Spleen (tissue), 11 donors: ENCODE measurements at regions not wholly inside any gene's neighbourhood (a gene's known extent, or its start where the extent isn't known, plus 50 kb on each side); places are given as distances from the start of the nearest gene placed in this dataset.

ENCODE experiments used
- DNase-seq: peaks from one replicate; pipeline ENCODE4 v3.0.0-alpha.2; 2020
- H3K27ac ChIP-seq, 8 donors: fragments of 200-600 bp; sonication (generic) in 7 of 8; 1 replicate in 4 of 8; 2 replicates in 4 of 8; pipeline versions ENCODE4 v1.5.0 to v1.8.0; 2016 to 2021; ENCODE audit warnings: inconsistent platforms in 4 of 8, mild to moderate bottlenecking in 4 of 8, moderate library complexity in 1 of 8
- H3K27me3 ChIP-seq, 7 donors: fragments of 200-600 bp; sonication (generic) in 6 of 7; replicated peaks in 1 of 7; 1 replicate in 4 of 7; 2 replicates in 3 of 7; pipeline versions ENCODE4 v1.5.0 to v1.8.0; 2016 to 2021; ENCODE audit warnings: inconsistent platforms in 3 of 7, mild to moderate bottlenecking in 1 of 7
- H3K36me3 ChIP-seq, 6 donors: fragments of 200-600 bp; sonication (generic) in 5 of 6; 1 replicate in 4 of 6; 2 replicates in 2 of 6; pipeline versions ENCODE4 v1.5.0 to v1.8.0; 2016 to 2021; ENCODE audit warnings: inconsistent platforms in 2 of 6
- H3K4me1 ChIP-seq, 6 donors: fragments of 200-600 bp; sonication (generic) in 5 of 6; 1 replicate in 3 of 6; 2 replicates in 3 of 6; pipeline versions ENCODE4 v1.5.0 to v1.8.0; 2016 to 2021; ENCODE audit warnings: inconsistent platforms in 3 of 6
- H3K4me3 ChIP-seq, 8 donors: fragments of 200-600 bp; sonication (generic) in 7 of 8; 1 replicate in 4 of 8; 2 replicates in 4 of 8; pipeline versions ENCODE4 v1.5.0 to v1.8.0; 2016 to 2021; ENCODE audit warnings: inconsistent platforms in 4 of 8, mild to moderate bottlenecking in 4 of 8, moderate library complexity in 2 of 8
- H3K9me3 ChIP-seq, 8 donors: fragments of 200-600 bp; sonication (generic) in 7 of 8; 1 replicate in 4 of 8; 2 replicates in 4 of 8; pipeline versions ENCODE4 v1.5.0 to v1.8.0; 2016 to 2021; ENCODE audit warnings: inconsistent platforms in 4 of 8
- CTCF ChIP-seq, 11 experiments: fragments of 200-600 bp in 7 of 11; fragments of 450-650 bp in 4 of 11; sonication (generic) in 4 of 11; IDR thresholded peaks in 8 of 11; conservative IDR thresholded peaks in 3 of 11; 1 replicate in 7 of 11; 2 replicates in 4 of 11; pipeline versions ENCODE4 v1.4.0 to v1.8.0; 2016 to 2021; ENCODE audit warnings: antibody characterized with exemption in 11 of 11, inconsistent platforms in 4 of 11, mild to moderate bottlenecking in 1 of 11
- POLR2A ChIP-seq, 3 donors: fragments of 450-650 bp; IDR thresholded peaks; one replicate each; pipeline ENCODE4 v1.5.1; 2017; ENCODE audit warnings: antibody characterized with exemption in 3 of 3, mild to moderate bottlenecking in 1 of 3
- POLR2AphosphoS5 ChIP-seq, 3 donors: sonication (generic); formaldehyde crosslinking; IDR thresholded peaks; one replicate each; pipeline ENCODE4 v1.5.1; 2017; ENCODE audit warnings: antibody characterized with exemption in 3 of 3
- WGBS, 5 donors: extraction: QIAGEN DNeasy Blood & Tissue Kit in 3 of 5; methylation state at CpG; one replicate each; pipeline versions ENCODE4 v1.1.5 to v1.1.7; 2013 to 2018; 5-methylcytosine and 5-hydroxymethylcytosine counted together
- intact Hi-C: fragments of 100-400 bp; cut with DNase I; formaldehyde crosslinking; loops from one replicate; pipeline ENCODE4 v1.15.0; 2023; ENCODE audit warnings: low total_unique reads
- donor health status: healthy with polysubstance abuse.
- donor health status: DM: no; HTN: no; CAD: no; lungs with moderate emphysema.
- donor health status: DM: no; HTN: no; CAD: no.
- donor health status: Bipolar disorder and iron deficiency.
- donor health status: healthy.
- donor health status: DM: no; HTN: no; CAD: no.
- donor health status: DM: yes; HTN: yes; CAD: no.

DNA sequence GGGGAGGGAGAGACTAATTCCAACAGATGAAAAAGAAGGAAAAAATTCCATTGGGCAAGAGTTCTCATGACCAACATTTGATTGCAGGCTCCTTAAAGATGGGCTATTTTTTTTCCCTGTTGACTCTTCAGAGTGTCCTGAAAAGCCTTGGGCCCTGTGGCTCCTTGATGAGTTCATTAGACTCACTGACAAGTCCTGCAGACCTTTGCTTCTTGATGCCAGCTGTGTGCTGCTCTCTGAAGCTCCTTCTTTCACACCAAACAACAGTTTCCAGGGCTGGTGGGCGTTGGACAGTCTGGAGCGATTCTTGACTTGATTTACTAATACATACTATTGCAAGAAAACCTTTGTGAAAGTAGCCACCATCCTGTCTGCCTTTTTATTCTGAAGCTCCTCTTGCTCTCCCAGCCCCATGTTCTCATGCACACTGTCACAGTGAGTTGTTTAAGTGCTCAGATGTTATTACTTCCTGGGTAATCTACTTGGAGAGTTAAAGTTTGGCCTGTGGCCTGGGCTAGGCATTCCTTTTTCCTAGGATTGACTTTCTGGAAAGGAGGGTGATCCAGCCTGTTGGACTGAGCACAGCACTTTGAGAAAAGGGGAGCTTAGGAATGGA, 250.3 kb downstream of the PTEN start:
- Histone ChIP-seq H3K4me3 (no peak overlapping the region), H3K9me3 (no peaks in the 10 kb centered on the region), H3K27ac (peak overlapping the region in 7 of 8 donors; percentile 27 to 77 (median 67)), H3K4me1 (peaks cover 38 to 92% (median 68%) of the 10 kb centered on the region in 6 donors), H3K36me3 (no peaks in the 10 kb centered on the region), H3K27me3 (no peaks in the 10 kb centered on the region)
- WGBS, 5 donors, result 59 to 93% (median 88%) methylated on average over 2 of the region's 2 CpGs
- intact Hi-C loops, result loop anchor here (5.0 kb wide), 1 partner anchor 251 kb away; the partner anchor contains the start of genes KLLN and PTEN
- DNase-seq, result no peak
- TF ChIP-seq POLR2A (IDR thresholded peaks at IDR 0.05) (no peak), POLR2AphosphoS5 (IDR thresholded peaks at IDR 0.05) (no peak), CTCF (IDR thresholded peaks at IDR 0.05 in 8 of 11, conservative IDR thresholded peaks at IDR 0.05 in 3 of 11) (no peak)

- intact Hi-C loops, result loop anchor here (5.0 kb wide), 1 partner anchor 252 kb away; the partner anchor contains the start of genes KLLN and PTEN
- Histone ChIP-seq H3K4me3 (no peak overlapping the region), H3K9me3 (no peaks in the 10 kb centered on the region), H3K27me3 (no peaks in the 10 kb centered on the region), H3K27ac (peak overlapping the region in 5 of 8 donors; percentile 28 to 77 (median 69)), H3K4me1 (peaks cover 38 to 95% (median 72%) of the 10 kb centered on the region in 6 donors), H3K36me3 (no peaks in the 10 kb centered on the region)
- DNase-seq, result no peak
- TF ChIP-seq POLR2A (IDR thresholded peaks at IDR 0.05) (no peak), CTCF (IDR thresholded peaks at IDR 0.05 in 8 of 11, conservative IDR thresholded peaks at IDR 0.05 in 3 of 11) (peak; percentile 34 to 81 (median 70)), POLR2AphosphoS5 (IDR thresholded peaks at IDR 0.05) (peak in 2 of 3 donors; percentile 28 to 64)
- WGBS, 5 donors, result 36 to 52% (median 42%) methylated on average over 7 of the region's 7 CpGs
These were observed 250.9 kb downstream of the PTEN start for GRCh38 chr10:88114368-88114767.

DNA sequence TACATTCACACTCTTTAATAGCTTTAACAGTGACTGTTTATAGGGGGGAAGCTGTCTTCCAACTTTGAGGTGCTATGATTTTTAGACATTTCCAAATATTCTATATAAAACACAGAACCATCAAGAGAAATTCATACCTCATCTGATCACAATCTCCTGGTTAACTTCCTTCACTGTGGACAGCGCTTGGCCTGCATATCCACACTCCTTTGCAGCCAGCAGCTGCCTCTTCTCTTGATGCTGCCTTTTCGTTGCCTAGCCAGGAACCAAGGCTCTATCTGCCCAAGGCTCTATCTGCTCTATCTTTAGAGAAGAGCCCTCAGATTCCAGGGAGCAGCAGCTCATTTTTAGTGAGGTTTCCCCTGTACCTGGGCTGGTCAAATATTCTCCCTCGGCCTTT, 252.0 kb downstream of the PTEN start:
- intact Hi-C loops, result no loop called here
- H3K4me3 ChIP-seq, result no peak overlapping the region
- TF ChIP-seq POLR2AphosphoS5 (IDR thresholded peaks at IDR 0.05) (no peak), CTCF (IDR thresholded peaks at IDR 0.05 in 8 of 11, conservative IDR thresholded peaks at IDR 0.05 in 3 of 11) (no peak), POLR2A (IDR thresholded peaks at IDR 0.05) (no peak)
- no peak for DNase-seq
- no peaks in the 10 kb centered on the region for H3K9me3 ChIP-seq
- H3K27me3 ChIP-seq, result no peaks in the 10 kb centered on the region
- H3K36me3 ChIP-seq, result no peaks in the 10 kb centered on the region
- H3K27ac ChIP-seq, result peak overlapping the region in 3 of 8 donors; percentile 67 to 77 (median 69)
- 68 to 97% (median 92%) methylated on average over 3 of the region's 3 CpGs for WGBS, 5 donors
- H3K4me1 ChIP-seq, result peaks cover 38 to 98% (median 75%) of the 10 kb centered on the region in 6 donors

GRCh38 chr10:88115968-88116367, 252.5 kb downstream of the PTEN start:
- intact Hi-C loops, result no loop called here
- TF ChIP-seq POLR2AphosphoS5 (IDR thresholded peaks at IDR 0.05), result no peak
- no peak for TF ChIP-seq CTCF (IDR thresholded peaks at IDR 0.05 in 8 of 11, conservative IDR thresholded peaks at IDR 0.05 in 3 of 11)
- no peak for TF ChIP-seq POLR2A (IDR thresholded peaks at IDR 0.05)
- Histone ChIP-seq H3K27ac (peak overlapping the region in 4 of 8 donors; percentile 49 to 77 (median 72)), H3K4me1 (peaks cover 38 to 98% (median 78%) of the 10 kb centered on the region in 6 donors), H3K9me3 (no peaks in the 10 kb centered on the region), H3K36me3 (no peaks in the 10 kb centered on the region), H3K27me3 (no peaks in the 10 kb centered on the region), H3K4me3 (no peak overlapping the region)
- no peak for DNase-seq
- WGBS, 5 donors, result 49 to 78% (median 58%) methylated on average over 1 of the region's 1 CpG
